Prostate gland (tissue), 2 donors: ENCODE measurements at regions not wholly inside any gene's neighbourhood (a gene's known extent, or its start where the extent isn't known, plus 50 kb on each side); places are given as distances from the start of the nearest gene placed in this dataset.

Experiments used
- CTCF ChIP-seq, 4 experiments: fragments of 200-600 bp in 2 of 4; fragments of 450-650 bp in 2 of 4; sonication (generic) in 2 of 4; IDR thresholded peaks; 1 replicate in 3 of 4; 2 replicates in 1 of 4; pipeline ENCODE4 v1.5.1; 2016 to 2019; ENCODE audit warnings: antibody characterized with exemption in 4 of 4, mild to moderate bottlenecking in 2 of 4, moderate library complexity in 2 of 4
- POLR2A ChIP-seq: fragments of 450-650 bp; IDR thresholded peaks from one replicate; pipeline ENCODE4 v1.6.1; 2016; ENCODE audit warnings: antibody characterized with exemption, mild to moderate bottlenecking
- POLR2AphosphoS5 ChIP-seq: sonication (generic); formaldehyde crosslinking; IDR thresholded peaks from one replicate; pipeline ENCODE4 v1.6.1; 2017; ENCODE audit warnings: antibody characterized with exemption

DNA sequence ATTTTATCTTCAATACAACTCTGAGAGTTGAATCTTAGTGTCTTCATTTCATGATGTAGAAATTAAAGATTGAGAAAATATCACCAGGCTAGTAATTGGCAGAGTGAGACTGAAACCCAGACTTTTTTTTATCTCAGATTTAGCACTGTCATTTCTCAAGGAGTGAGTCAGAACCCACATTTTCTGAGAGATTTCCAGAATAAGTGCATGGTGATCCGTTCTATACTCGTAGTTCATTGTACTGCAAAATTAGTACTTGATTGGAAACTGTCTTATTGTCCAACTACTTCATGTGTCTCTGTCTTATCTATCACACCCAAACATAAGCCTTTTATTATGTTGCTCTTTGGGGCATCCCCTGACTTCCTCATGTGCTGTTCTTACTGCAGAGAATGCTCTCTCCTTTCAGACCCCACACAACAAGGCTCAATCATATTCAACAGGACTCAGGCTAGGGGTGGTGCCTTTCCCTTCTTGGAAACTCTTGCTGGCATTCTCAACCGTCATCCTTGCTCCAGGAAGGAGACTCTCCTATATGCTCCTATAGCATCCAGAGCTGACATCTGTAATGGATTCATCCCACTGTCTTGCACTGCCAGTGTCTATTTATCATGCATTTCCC is 76.7 kb upstream of the BLID start:
- no peak for TF ChIP-seq CTCF (IDR thresholded peaks at IDR 0.05)
- TF ChIP-seq POLR2A = no peak
- TF ChIP-seq POLR2AphosphoS5 = no peak
